Kidney epithelial cell (primary cell): ENCODE measurements at regions not wholly inside any gene's neighbourhood (a gene's known extent, or its start where the extent isn't known, plus 50 kb on each side); places are given as distances from the start of the nearest gene placed in this dataset.

ENCODE experiments used
- DNase-seq: peaks from one replicate; pipeline ENCODE4 v3.0.0-alpha.2; 2010; ENCODE audit warnings: low read depth
- H3K27me3 ChIP-seq: 2 replicates; pipeline ENCODE4 v1.6.0; 2011; ENCODE audit warnings: low read length; ENCODE audit not compliant: control insufficient read depth, insufficient read depth
- H3K36me3 ChIP-seq: 2 replicates; pipeline ENCODE4 v1.5.1; 2011; ENCODE audit warnings: low read length; ENCODE audit not compliant: control insufficient read depth, insufficient read depth
- H3K4me3 ChIP-seq: 2 replicates; pipeline ENCODE4 v1.5.1; 2011; ENCODE audit warnings: low read depth, mild to moderate bottlenecking, control low read depth, low read length
- TF ChIP-seq, protein P1 (sequence below): IDR thresholded peaks from 2 replicates; pipeline ENCODE4 v1.5.1; 2011; ENCODE audit warnings: mild to moderate bottlenecking, moderate library complexity, low read length, control low read depth, inconsistent platforms; ENCODE audit not compliant: insufficient read depth, poor library complexity, severe bottlenecking

- Histone ChIP-seq H3K4me3 (no peak overlapping the region), H3K27me3 (no peaks in the 10 kb centered on the region), H3K36me3 (no peaks in the 10 kb centered on the region)
- DNase-seq = no peak
- TF ChIP-seq, protein P1, sequence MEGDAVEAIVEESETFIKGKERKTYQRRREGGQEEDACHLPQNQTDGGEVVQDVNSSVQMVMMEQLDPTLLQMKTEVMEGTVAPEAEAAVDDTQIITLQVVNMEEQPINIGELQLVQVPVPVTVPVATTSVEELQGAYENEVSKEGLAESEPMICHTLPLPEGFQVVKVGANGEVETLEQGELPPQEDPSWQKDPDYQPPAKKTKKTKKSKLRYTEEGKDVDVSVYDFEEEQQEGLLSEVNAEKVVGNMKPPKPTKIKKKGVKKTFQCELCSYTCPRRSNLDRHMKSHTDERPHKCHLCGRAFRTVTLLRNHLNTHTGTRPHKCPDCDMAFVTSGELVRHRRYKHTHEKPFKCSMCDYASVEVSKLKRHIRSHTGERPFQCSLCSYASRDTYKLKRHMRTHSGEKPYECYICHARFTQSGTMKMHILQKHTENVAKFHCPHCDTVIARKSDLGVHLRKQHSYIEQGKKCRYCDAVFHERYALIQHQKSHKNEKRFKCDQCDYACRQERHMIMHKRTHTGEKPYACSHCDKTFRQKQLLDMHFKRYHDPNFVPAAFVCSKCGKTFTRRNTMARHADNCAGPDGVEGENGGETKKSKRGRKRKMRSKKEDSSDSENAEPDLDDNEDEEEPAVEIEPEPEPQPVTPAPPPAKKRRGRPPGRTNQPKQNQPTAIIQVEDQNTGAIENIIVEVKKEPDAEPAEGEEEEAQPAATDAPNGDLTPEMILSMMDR = no peak
Observed at GRCh38 chr19:30082611-30083010, 140.6 kb downstream of the URI1 start.

GRCh38 chr19:30083125-30083681, 141.2 kb downstream of the URI1 start:
- no peaks in the 10 kb centered on the region for H3K36me3 ChIP-seq
- H3K27me3 ChIP-seq = no peaks in the 10 kb centered on the region
- TF ChIP-seq, protein P1 = no peak
- no peak for DNase-seq
- H3K4me3 ChIP-seq = no peak overlapping the region

DNA sequence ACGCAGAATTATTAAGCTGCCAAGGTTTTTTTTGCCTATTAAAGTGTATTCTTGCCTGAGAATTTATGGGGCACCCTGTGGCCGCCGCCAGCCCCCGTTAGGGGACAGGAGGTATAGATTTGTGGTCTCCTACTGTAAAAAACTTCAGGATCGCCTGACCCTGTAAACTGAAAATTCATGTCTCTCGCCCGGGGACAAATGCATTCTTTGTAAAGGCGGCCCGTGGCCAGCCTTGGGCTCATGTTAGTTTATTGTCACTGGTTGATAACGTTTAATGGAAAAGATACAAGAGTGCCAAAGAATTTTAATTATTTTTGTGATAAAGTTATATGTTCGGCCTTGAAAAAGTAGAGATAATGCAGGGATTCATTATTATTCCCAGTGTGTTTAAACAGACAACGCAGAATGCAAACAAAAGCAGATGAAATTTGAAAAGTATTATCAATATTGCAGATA, 141.7 kb downstream of the URI1 start:
- TF ChIP-seq, protein P1 = no peak
- DNase-seq = no peak
- H3K36me3 ChIP-seq = no peaks in the 10 kb centered on the region
- H3K27me3 ChIP-seq = no peaks in the 10 kb centered on the region
- no peak overlapping the region for H3K4me3 ChIP-seq

GRCh38 chr19:30084390-30084819, 142.4 kb downstream of the URI1 start:
- no peak overlapping the region for H3K4me3 ChIP-seq
- no peaks in the 10 kb centered on the region for H3K36me3 ChIP-seq
- H3K27me3 ChIP-seq = no peaks in the 10 kb centered on the region
- DNase-seq = no peak
- TF ChIP-seq, protein P1 = no peak

DNA sequence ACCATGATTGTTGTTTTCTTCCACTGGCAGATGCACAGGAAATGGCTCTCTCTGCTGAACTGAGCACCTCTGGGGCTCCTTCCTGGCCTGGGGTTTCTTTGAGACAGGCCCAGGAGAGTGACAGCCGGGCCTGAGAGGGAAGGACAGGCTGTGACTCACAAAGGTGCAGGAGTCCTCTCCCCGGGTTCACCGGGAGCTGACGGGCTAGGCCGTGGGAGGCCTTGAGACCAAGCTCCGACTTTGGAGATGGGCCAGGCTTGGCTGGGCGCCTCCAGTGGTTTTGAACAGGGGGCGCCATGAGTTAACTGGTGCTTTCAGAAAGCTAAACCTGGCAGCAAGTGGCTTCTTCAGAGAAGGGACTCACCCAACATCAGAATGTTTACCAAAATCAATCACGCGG, 143.4 kb downstream of the URI1 start:
- Histone ChIP-seq H3K4me3 (no peak overlapping the region), H3K36me3 (no peaks in the 10 kb centered on the region), H3K27me3 (no peaks in the 10 kb centered on the region)
- DNase-seq = no peak
- TF ChIP-seq, protein P1 = no peak

DNA sequence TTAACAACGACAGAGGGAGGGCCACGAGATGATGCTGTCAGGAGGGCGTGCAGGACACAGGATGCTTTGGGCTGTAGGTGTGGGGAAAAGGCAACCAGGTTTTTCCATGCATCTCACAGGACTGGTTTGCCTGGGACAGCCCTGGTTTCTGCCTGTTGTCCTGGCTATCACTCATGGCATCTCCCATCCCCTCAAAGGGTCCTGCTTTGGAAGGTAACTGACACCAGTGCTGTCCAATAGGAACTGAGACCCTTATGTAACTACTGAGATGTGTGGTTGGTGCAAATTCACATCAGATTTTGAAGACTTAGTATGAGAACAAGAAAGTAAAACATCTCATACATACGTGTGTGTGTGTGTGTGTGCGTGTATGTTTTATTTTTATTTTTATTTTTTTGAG, 144.2 kb downstream of the URI1 start:
- no peak for DNase-seq
- TF ChIP-seq, protein P1 = no peak
- Histone ChIP-seq H3K36me3 (no peaks in the 10 kb centered on the region), H3K27me3 (no peaks in the 10 kb centered on the region), H3K4me3 (no peak overlapping the region)
